PFSK-1 (cell line): ENCODE measurements at regions not wholly inside any gene's neighbourhood (a gene's known extent, or its start where the extent isn't known, plus 50 kb on each side); places are given as distances from the start of the nearest gene placed in this dataset.

Experiments
- POLR2AphosphoS5 ChIP-seq: IDR thresholded peaks from 2 replicates; pipeline ENCODE4 v1.6.1; 2012; ENCODE audit warnings: low read depth, mild to moderate bottlenecking, control low read depth, low read length, moderate library complexity
- TAF1 ChIP-seq: IDR thresholded peaks from 2 replicates; pipeline ENCODE4 v1.6.1; 2012; ENCODE audit warnings: low read length, control low read depth, borderline replicate concordance; ENCODE audit not compliant: insufficient read depth
- TF ChIP-seq, protein P1 (sequence below), 2 experiments: IDR thresholded peaks; 2 replicates each; pipeline versions ENCODE4 v1.6.1 to v1.8.0; 2011 to 2012; ENCODE audit warnings: low read depth in 2 of 2, low read length in 2 of 2, control low read depth in 1 of 2, inconsistent platforms in 1 of 2, mild to moderate bottlenecking in 1 of 2, moderate library complexity in 1 of 2; ENCODE audit not compliant: insufficient read depth in 1 of 2

GRCh38 chr17:79395066-79395465 lies 215.8 kb downstream of the RBFOX3 start:
- TF ChIP-seq, protein P1, sequence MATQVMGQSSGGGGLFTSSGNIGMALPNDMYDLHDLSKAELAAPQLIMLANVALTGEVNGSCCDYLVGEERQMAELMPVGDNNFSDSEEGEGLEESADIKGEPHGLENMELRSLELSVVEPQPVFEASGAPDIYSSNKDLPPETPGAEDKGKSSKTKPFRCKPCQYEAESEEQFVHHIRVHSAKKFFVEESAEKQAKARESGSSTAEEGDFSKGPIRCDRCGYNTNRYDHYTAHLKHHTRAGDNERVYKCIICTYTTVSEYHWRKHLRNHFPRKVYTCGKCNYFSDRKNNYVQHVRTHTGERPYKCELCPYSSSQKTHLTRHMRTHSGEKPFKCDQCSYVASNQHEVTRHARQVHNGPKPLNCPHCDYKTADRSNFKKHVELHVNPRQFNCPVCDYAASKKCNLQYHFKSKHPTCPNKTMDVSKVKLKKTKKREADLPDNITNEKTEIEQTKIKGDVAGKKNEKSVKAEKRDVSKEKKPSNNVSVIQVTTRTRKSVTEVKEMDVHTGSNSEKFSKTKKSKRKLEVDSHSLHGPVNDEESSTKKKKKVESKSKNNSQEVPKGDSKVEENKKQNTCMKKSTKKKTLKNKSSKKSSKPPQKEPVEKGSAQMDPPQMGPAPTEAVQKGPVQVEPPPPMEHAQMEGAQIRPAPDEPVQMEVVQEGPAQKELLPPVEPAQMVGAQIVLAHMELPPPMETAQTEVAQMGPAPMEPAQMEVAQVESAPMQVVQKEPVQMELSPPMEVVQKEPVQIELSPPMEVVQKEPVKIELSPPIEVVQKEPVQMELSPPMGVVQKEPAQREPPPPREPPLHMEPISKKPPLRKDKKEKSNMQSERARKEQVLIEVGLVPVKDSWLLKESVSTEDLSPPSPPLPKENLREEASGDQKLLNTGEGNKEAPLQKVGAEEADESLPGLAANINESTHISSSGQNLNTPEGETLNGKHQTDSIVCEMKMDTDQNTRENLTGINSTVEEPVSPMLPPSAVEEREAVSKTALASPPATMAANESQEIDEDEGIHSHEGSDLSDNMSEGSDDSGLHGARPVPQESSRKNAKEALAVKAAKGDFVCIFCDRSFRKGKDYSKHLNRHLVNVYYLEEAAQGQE (IDR thresholded peaks at IDR 0.05; ENCODE audit: insufficient read depth in 1 of 2, low read depth in 2 of 2, low read length in 2 of 2) = no peak
- TF ChIP-seq POLR2AphosphoS5 (no peak), TAF1 (no peak)
